NCI-H2227 treated with DMSO at 0.1 percent for 48 hours (cell line): ENCODE measurements at regions not wholly inside any gene's neighbourhood (a gene's known extent, or its start where the extent isn't known, plus 50 kb on each side); places are given as distances from the start of the nearest gene placed in this dataset.
A peak's percentile ranks its signal among the peaks of the same experiment; 100 is the strongest.
"Not testable (repeated sequence)": the region's sequence is repeated elsewhere in the genome, so short reads cannot be mapped to it uniquely, and the experiment has no call there.

ENCODE experiments used
- DNase-seq: peaks from one replicate; lab custom pipeline; 2025; lab: John Stamatoyannopoulos, UW

GRCh38 chr3:159655202-159655601 lies 333.4 kb upstream of the IL12A start:
- no peak for DNase-seq

- DNase-seq = no peak
These were observed 331.5 kb upstream of the IL12A start for GRCh38 chr3:159657176-159657575.

GRCh38 chr3:159657629-159658028 lies 331.0 kb upstream of the IL12A start:
- DNase-seq = no peak

- DNase-seq = no peak
These were observed 328.3 kb upstream of the IL12A start for GRCh38 chr3:159660326-159660725.

GRCh38 chr3:159660901-159661300 lies 327.7 kb upstream of the IL12A start:
- DNase-seq = no peak

GRCh38 chr3:159662549-159662948 lies 326.1 kb upstream of the IL12A start:
- DNase-seq = no peak

GRCh38 chr3:159664006-159664405 lies 324.6 kb upstream of the IL12A start:
- no peak for DNase-seq

- DNase-seq = no peak
These were observed 324.0 kb upstream of the IL12A start for GRCh38 chr3:159664653-159665052.

GRCh38 chr3:159667261-159667660 lies 321.4 kb upstream of the IL12A start:
- DNase-seq = no peak

- DNase-seq = no peak
These were observed 320.2 kb upstream of the IL12A start for GRCh38 chr3:159668461-159668860.

- no peak for DNase-seq
These were observed 319.6 kb upstream of the IL12A start for GRCh38 chr3:159668990-159669476.

- DNase-seq = no peak
These were observed 318.9 kb upstream of the IL12A start for GRCh38 chr3:159669766-159670165.

- DNase-seq = no peak
These were observed 315.6 kb upstream of the IL12A start for GRCh38 chr3:159672728-159673688.

- DNase-seq = no peak
These were observed 314.1 kb upstream of the IL12A start for GRCh38 chr3:159674583-159674982.

GRCh38 chr3:159675285-159675684 lies 313.4 kb upstream of the IL12A start:
- DNase-seq = no peak

- no peak for DNase-seq
These were observed 308.7 kb upstream of the IL12A start for GRCh38 chr3:159679900-159680299.

GRCh38 chr3:159681717-159682116 lies 306.9 kb upstream of the IL12A start:
- not testable (repeated sequence) for DNase-seq

- no peak for DNase-seq
These were observed 302.8 kb upstream of the IL12A start for GRCh38 chr3:159685801-159686200.

GRCh38 chr3:159693226-159693625 lies 295.4 kb upstream of the IL12A start:
- DNase-seq = no peak

GRCh38 chr3:159711560-159712333 lies 276.9 kb upstream of the IL12A start:
- peak; percentile 13 for DNase-seq

GRCh38 chr3:159721324-159721723 lies 267.3 kb upstream of the IL12A start:
- DNase-seq = no peak

GRCh38 chr3:159723295-159723694 lies 265.3 kb upstream of the IL12A start:
- DNase-seq = no peak

GRCh38 chr3:159724627-159725026 lies 264.0 kb upstream of the IL12A start:
- no peak for DNase-seq
